ENCODE measurements at regions not wholly inside any gene's neighbourhood (a gene's known extent, or its start where the extent isn't known, plus 50 kb on each side); places are given as distances from the start of the nearest gene placed in this dataset.
A peak's percentile ranks its signal among the peaks of the same experiment; 100 is the strongest.

GRCh38 chr10:46106410-46107255, 60.6 kb upstream of the MSMB start (continued):
- TF ChIP-seq REST (IDR thresholded peaks at IDR 0.05; ENCODE audit: borderline replicate concordance): 0 out of 2 replicates have a peak, but pooled peaks have one; percentile 7
- TF ChIP-seq REST (CRISPR knock-in tag; IDR thresholded peaks at IDR 0.05; ENCODE audit: low read depth): 0 out of 2 replicates have a peak, but pooled peaks have one; percentile 2
- no peak for TF ChIP-seq NCOR1 (IDR thresholded peaks at IDR 0.05)
- TF ChIP-seq ZC3H11A (IDR thresholded peaks at IDR 0.05; ENCODE audit: low read depth, low read length): no peak
- TF ChIP-seq GTF2B (IDR thresholded peaks at IDR 0.05; ENCODE audit: extremely low read depth, insufficient read length): no peak
- no peak for TF ChIP-seq HEY1 (CRISPR knock-in tag; IDR thresholded peaks at IDR 0.05; ENCODE audit: borderline replicate concordance)
- TF ChIP-seq ZBTB26 (CRISPR knock-in tag; IDR thresholded peaks at IDR 0.05): peak; percentile 96
- no peak for TF ChIP-seq TARDBP (IDR thresholded peaks at IDR 0.05)
- TF ChIP-seq NCOA6 (IDR thresholded peaks at IDR 0.05): no peak
- peak; percentile 62 for TF ChIP-seq HMGN3 (IDR thresholded peaks at IDR 0.05; ENCODE audit: borderline replicate concordance, extremely low read depth, insufficient read length, low read depth, low read length)
- no peak for TF ChIP-seq NR2F6 (CRISPR knock-in tag; IDR thresholded peaks at IDR 0.05)
- no peak for TF ChIP-seq TAF7 (tag; IDR thresholded peaks at IDR 0.05)
- no peak for TF ChIP-seq ZNF41 (CRISPR knock-in tag; conservative IDR thresholded peaks at IDR 0.05)
- no peak for TF ChIP-seq NFE2L1 (tag; IDR thresholded peaks at IDR 0.05; ENCODE audit: borderline replicate concordance, low read depth)
- TF ChIP-seq GATAD2B (IDR thresholded peaks at IDR 0.05; ENCODE audit: borderline replicate concordance): no peak
- TF ChIP-seq ATF4 (CRISPR knock-in tag; IDR thresholded peaks at IDR 0.05): no peak

All from K562 (cell line).